HepG2 (cell line): ENCODE measurements at regions not wholly inside any gene's neighbourhood (a gene's known extent, or its start where the extent isn't known, plus 50 kb on each side); places are given as distances from the start of the nearest gene placed in this dataset.
A peak's percentile ranks its signal among the peaks of the same experiment; 100 is the strongest.

Source experiments
- ATAC-seq: fragments of 200-7000 bp; cut with Tn5 transposase; 3 replicates; pipeline ENCODE4 v1.9.1; 2020; ENCODE audit warnings: mild to moderate bottlenecking, moderate library complexity
- BruUV-seq: library from RNA; stranded (reverse); fragments of 400-500 nt; replicated peaks from 2 replicates; lab custom pipeline; 2021; lab: Mats Ljungman, UMichigan
- CTCF ChIA-PET: fragments of 300-600 bp; formaldehyde crosslinking; extraction: SDS; loops from one replicate; lab custom pipeline; 2021; ENCODE audit warnings: low total read pairs, inconsistent platforms, low intra/inter-chr PET ratio; lab: Yijun Ruan, JAX
- POLR2A ChIA-PET: fragments of 350-600 bp; sonication (Branson Sonifier 250); formaldehyde crosslinking; loops from one replicate; lab custom pipeline; 2020; ENCODE audit warnings: antibody characterized with exemption, inconsistent platforms; lab: Yijun Ruan, JAX
- DNase-seq: peaks from one replicate; pipeline ENCODE4 v3.0.0-alpha.2; 2015; ENCODE audit warnings: low spot score
- FAIRE-seq: peaks from 3 replicates; lab custom pipeline; 2011; peaks lifted over from hg19 to GRCh38; lab: Jason Lieb, UNC
- H2AFZ ChIP-seq: one replicate; pipeline ENCODE4 v1.6.1; 2011; ENCODE audit warnings: low read length, inconsistent platforms
- H3K27ac ChIP-seq: fragments of 300-600 bp; 3 replicates; pipeline ENCODE4 v1.8.0; 2011; ENCODE audit warnings: mixed run types, mild to moderate bottlenecking, mixed read lengths, low read length, inconsistent platforms; ENCODE audit not compliant: insufficient read depth; ENCODE audit errors: extremely low read length
- H3K27me3 ChIP-seq, 2 experiments: fragments of 200-600 bp in 1 of 2; 2 replicates in 1 of 2; 3 replicates in 1 of 2; pipeline versions ENCODE4 v1.6.0 to v1.8.0; 2011; ENCODE audit warnings: low read length in 2 of 2, mild to moderate bottlenecking in 2 of 2, moderate library complexity in 2 of 2, inconsistent platforms in 1 of 2; ENCODE audit not compliant: insufficient read depth in 2 of 2, control insufficient read depth in 1 of 2
- H3K36me3 ChIP-seq, 2 experiments: fragments of 200-600 bp in 1 of 2; replicated peaks in 1 of 2; 2 replicates in 1 of 2; 3 replicates in 1 of 2; pipeline versions ENCODE4 v1.5.1 to v1.8.0; 2011; ENCODE audit warnings: low read length in 2 of 2, inconsistent platforms in 1 of 2; ENCODE audit not compliant: insufficient read depth in 2 of 2, control insufficient read depth in 1 of 2
- H3K4me1 ChIP-seq: 2 replicates; pipeline ENCODE4 v1.5.1; 2012; ENCODE audit warnings: low read length, inconsistent platforms; ENCODE audit not compliant: insufficient read depth
- H3K4me2 ChIP-seq: 2 replicates; pipeline ENCODE4 v1.6.0; 2011; ENCODE audit warnings: low read depth, low read length, inconsistent platforms
- H3K4me3 ChIP-seq, 3 experiments: fragments of 200-600 bp in 1 of 3; sonication (generic), shearing (Covaris generic) in 1 of 3; replicated peaks in 1 of 3; 2 replicates each; pipeline ENCODE4 v1.5.1; 2011 to 2016; ENCODE audit warnings: low read length in 3 of 3, inconsistent platforms in 2 of 3, low read depth in 2 of 3, mild to moderate bottlenecking in 2 of 3, control low read depth in 1 of 3, mixed read lengths in 1 of 3; ENCODE audit not compliant: insufficient read depth in 1 of 3
- H3K79me2 ChIP-seq: one replicate; pipeline ENCODE4 v1.6.1; 2011; ENCODE audit warnings: low read length, inconsistent platforms; ENCODE audit not compliant: insufficient read depth
- H3K9ac ChIP-seq: 2 replicates; pipeline ENCODE4 v1.6.0; 2011; ENCODE audit warnings: mild to moderate bottlenecking, low read depth, low read length, inconsistent platforms; ENCODE audit not compliant: insufficient read depth
- H3K9me3 ChIP-seq: 2 replicates; pipeline ENCODE4 v1.5.1; 2012; ENCODE audit warnings: mild to moderate bottlenecking, low read length
- H4K20me1 ChIP-seq: 2 replicates; pipeline ENCODE4 v1.6.0; 2011; ENCODE audit warnings: inconsistent platforms, mild to moderate bottlenecking, low read length, moderate library complexity; ENCODE audit not compliant: insufficient read depth
- CREB1 ChIP-seq, 2 experiments: fragments of 450-650 bp in 1 of 2; IDR thresholded peaks; 2 replicates each; pipeline ENCODE4 v1.6.1; 2016 to 2017; ENCODE audit warnings: control low read depth in 1 of 2, mild to moderate bottlenecking in 1 of 2, missing compliant biosample characterization in 1 of 2, missing genetic modification characterization in 1 of 2
- DNMT1 ChIP-seq: sonication (generic); formaldehyde crosslinking; IDR thresholded peaks from 2 replicates; pipeline ENCODE4 v1.5.1; 2020; ENCODE audit warnings: mild to moderate bottlenecking, missing genetic modification reagents
- FOSL2 ChIP-seq: sonication (generic); formaldehyde crosslinking; IDR thresholded peaks from 2 replicates; pipeline ENCODE4 v1.4.0; 2020; ENCODE audit warnings: missing genetic modification reagents
- HCFC1 ChIP-seq: fragments of 150-350 bp; IDR thresholded peaks from 2 replicates; pipeline ENCODE4 v1.6.1; 2014; ENCODE audit warnings: low read depth, low read length
- HHEX ChIP-seq: IDR thresholded peaks from 2 replicates; pipeline ENCODE4 v1.6.1; 2016; ENCODE audit warnings: control low read depth
- MAFF ChIP-seq: IDR thresholded peaks from 2 replicates; pipeline ENCODE4 v1.6.1; 2011; ENCODE audit warnings: low read depth, low read length, improper control_type of control experiment
- MAFK ChIP-seq, 2 experiments: IDR thresholded peaks in 1 of 2; conservative IDR thresholded peaks in 1 of 2; 2 replicates each; pipeline ENCODE4 v1.6.1; 2011; ENCODE audit warnings: improper control_type of control experiment in 2 of 2, low read length in 2 of 2
- NR2F1 ChIP-seq, 2 experiments: fragments of 450-650 bp in 1 of 2; formaldehyde crosslinking in 1 of 2; IDR thresholded peaks; 2 replicates each; pipeline versions ENCODE4 v1.5.0 to v1.6.1; 2016 to 2020; ENCODE audit warnings: mild to moderate bottlenecking in 1 of 2, missing compliant biosample characterization in 1 of 2, missing genetic modification reagents in 1 of 2, moderate library complexity in 1 of 2
- RARA ChIP-seq: IDR thresholded peaks from 2 replicates; pipeline ENCODE4 v1.6.1; 2016; ENCODE audit warnings: missing genetic modification reagents, missing compliant biosample characterization
- SAP130 ChIP-seq: IDR thresholded peaks from 2 replicates; pipeline ENCODE4 v1.6.1; 2016; ENCODE audit warnings: low read depth
- ZNF737 ChIP-seq: sonication (generic); formaldehyde crosslinking; IDR thresholded peaks from 2 replicates; pipeline ENCODE4 v1.5.0; 2020; ENCODE audit warnings: missing genetic modification reagents, mild to moderate bottlenecking, borderline replicate concordance
- WGBS: methylation state at CpG from one replicate; pipeline ENCODE4 v1.1.6; 2017; ENCODE audit warnings: low lambda C conversion rate; 5-methylcytosine and 5-hydroxymethylcytosine counted together
- in situ Hi-C: cut with HindIII; loops from 2 replicates; pipeline ENCODE4 v1.10.0; 2017; ENCODE audit warnings: low pct_unique_long_range_greater_than_20kb; ENCODE audit not compliant: extremely low pct_ligation_motif_present
- intact Hi-C: fragments of 100-400 bp; cut with micrococcal nuclease; formaldehyde crosslinking; loops from one replicate; pipeline ENCODE4 v1.10.0; 2022; ENCODE audit not compliant: unreplicated experiment
- TF ChIP-seq, protein P1 (sequence below): sonication (generic); formaldehyde crosslinking; IDR thresholded peaks from 2 replicates; pipeline ENCODE4 v1.4.0; 2020; ENCODE audit warnings: missing genetic modification reagents
- TF ChIP-seq, protein P2 (sequence below): sonication (generic); formaldehyde crosslinking; IDR thresholded peaks from 2 replicates; pipeline ENCODE4 v1.8.0; 2022; ENCODE audit warnings: mild to moderate bottlenecking, missing genetic modification reagents, moderate library complexity

DNA sequence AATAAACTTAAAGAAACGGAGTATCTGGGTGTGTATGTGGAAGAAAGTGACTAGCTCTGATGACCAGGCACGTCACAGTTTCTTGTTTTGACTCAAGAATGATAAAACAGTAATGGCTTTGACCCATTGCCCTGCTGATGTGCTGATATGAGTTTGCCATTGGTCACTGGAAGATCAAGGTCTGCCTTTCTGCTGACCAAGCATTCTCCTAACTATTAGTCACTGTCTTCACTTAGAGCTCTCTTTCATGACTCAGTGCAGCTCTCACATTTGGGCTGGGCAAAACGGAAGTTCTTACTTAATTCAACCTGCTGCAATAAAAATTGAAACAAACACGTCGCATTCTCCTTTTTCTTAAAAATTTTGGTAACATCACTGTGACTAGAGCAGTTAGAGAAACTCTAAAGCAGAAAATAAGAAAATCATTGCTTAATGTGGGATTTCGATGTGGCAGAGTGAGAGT, 366.7 kb downstream of the BTG1 start:
- Histone ChIP-seq H3K36me3 (no peaks in the 10 kb centered on the region), H3K27me3 (no peaks in the 10 kb centered on the region), H3K9me3 (no peaks in the 10 kb centered on the region), H3K79me2 (no peaks in the 10 kb centered on the region), H3K9ac (no peak overlapping the region), H3K4me2 (no peak overlapping the region), H3K27ac (no peak overlapping the region), H3K4me3 (no peak overlapping the region)
- ATAC-seq (peak; percentile 39; the same call in 1 of the 3 replicates), FAIRE-seq (no peak)
- no TSS peak for BruUV-seq
- peak in 1 of 2 experiments; percentile 65; a peak in 2 of 4 replicates for TF ChIP-seq NR2F1 (CRISPR knock-in tag; IDR thresholded peaks at IDR 0.05)
- TF ChIP-seq FOSL2 (CRISPR knock-in tag), result peak; percentile 71
- TF ChIP-seq ZNF737 (CRISPR knock-in tag), result no peak
- peak; percentile 99 for TF ChIP-seq MAFK (conservative IDR thresholded peaks at IDR 0.05 in 1 of 2, IDR thresholded peaks at IDR 0.05 in 1 of 2; ENCODE audit: low read length in 2 of 2)
- TF ChIP-seq DNMT1 (CRISPR knock-in tag), result no peak
- TF ChIP-seq RARA, result peak; percentile 40; the same call in 1 of the 2 replicates
- TF ChIP-seq, protein P1, sequence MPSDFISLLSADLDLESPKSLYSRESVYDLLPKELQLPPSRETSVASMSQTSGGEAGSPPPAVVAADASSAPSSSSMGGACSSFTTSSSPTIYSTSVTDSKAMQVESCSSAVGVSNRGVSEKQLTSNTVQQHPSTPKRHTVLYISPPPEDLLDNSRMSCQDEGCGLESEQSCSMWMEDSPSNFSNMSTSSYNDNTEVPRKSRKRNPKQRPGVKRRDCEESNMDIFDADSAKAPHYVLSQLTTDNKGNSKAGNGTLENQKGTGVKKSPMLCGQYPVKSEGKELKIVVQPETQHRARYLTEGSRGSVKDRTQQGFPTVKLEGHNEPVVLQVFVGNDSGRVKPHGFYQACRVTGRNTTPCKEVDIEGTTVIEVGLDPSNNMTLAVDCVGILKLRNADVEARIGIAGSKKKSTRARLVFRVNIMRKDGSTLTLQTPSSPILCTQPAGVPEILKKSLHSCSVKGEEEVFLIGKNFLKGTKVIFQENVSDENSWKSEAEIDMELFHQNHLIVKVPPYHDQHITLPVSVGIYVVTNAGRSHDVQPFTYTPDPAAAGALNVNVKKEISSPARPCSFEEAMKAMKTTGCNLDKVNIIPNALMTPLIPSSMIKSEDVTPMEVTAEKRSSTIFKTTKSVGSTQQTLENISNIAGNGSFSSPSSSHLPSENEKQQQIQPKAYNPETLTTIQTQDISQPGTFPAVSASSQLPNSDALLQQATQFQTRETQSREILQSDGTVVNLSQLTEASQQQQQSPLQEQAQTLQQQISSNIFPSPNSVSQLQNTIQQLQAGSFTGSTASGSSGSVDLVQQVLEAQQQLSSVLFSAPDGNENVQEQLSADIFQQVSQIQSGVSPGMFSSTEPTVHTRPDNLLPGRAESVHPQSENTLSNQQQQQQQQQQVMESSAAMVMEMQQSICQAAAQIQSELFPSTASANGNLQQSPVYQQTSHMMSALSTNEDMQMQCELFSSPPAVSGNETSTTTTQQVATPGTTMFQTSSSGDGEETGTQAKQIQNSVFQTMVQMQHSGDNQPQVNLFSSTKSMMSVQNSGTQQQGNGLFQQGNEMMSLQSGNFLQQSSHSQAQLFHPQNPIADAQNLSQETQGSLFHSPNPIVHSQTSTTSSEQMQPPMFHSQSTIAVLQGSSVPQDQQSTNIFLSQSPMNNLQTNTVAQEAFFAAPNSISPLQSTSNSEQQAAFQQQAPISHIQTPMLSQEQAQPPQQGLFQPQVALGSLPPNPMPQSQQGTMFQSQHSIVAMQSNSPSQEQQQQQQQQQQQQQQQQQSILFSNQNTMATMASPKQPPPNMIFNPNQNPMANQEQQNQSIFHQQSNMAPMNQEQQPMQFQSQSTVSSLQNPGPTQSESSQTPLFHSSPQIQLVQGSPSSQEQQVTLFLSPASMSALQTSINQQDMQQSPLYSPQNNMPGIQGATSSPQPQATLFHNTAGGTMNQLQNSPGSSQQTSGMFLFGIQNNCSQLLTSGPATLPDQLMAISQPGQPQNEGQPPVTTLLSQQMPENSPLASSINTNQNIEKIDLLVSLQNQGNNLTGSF, result no peak
- TF ChIP-seq HCFC1, result no peak
- TF ChIP-seq SAP130, result no peak
- TF ChIP-seq MAFF, result peak; percentile 99
- 0 out of 2 replicates have a peak, but pooled peaks have one; percentile 36 for TF ChIP-seq CREB1 (IDR thresholded peaks at IDR 0.05)
- TF ChIP-seq CREB1 (CRISPR knock-in tag; IDR thresholded peaks at IDR 0.05), result no peak
- TF ChIP-seq, protein P2, sequence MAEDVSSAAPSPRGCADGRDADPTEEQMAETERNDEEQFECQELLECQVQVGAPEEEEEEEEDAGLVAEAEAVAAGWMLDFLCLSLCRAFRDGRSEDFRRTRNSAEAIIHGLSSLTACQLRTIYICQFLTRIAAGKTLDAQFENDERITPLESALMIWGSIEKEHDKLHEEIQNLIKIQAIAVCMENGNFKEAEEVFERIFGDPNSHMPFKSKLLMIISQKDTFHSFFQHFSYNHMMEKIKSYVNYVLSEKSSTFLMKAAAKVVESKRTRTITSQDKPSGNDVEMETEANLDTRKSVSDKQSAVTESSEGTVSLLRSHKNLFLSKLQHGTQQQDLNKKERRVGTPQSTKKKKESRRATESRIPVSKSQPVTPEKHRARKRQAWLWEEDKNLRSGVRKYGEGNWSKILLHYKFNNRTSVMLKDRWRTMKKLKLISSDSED (CRISPR knock-in tag), result no peak
- TF ChIP-seq HHEX (CRISPR knock-in tag), result no peak
- TF ChIP-seq, all 625 proteins: peak for 6
- 26% methylated on average over 6 of the region's 6 CpGs for WGBS
- H3K4me1 ChIP-seq, result no peaks in the 10 kb centered on the region
- no peak overlapping the region for H2AFZ ChIP-seq
- no peaks in the 10 kb centered on the region for H4K20me1 ChIP-seq
- intact Hi-C loops (no loop called here), in situ Hi-C loops (no loop called here)
- CTCF ChIA-PET, result no interaction called here
- POLR2A ChIA-PET, result no interaction called here
- peak; percentile 29 for DNase-seq
